ENCODE measurements at regions not wholly inside any gene's neighbourhood (a gene's known extent, or its start where the extent isn't known, plus 50 kb on each side); places are given as distances from the start of the nearest gene placed in this dataset.

DNA sequence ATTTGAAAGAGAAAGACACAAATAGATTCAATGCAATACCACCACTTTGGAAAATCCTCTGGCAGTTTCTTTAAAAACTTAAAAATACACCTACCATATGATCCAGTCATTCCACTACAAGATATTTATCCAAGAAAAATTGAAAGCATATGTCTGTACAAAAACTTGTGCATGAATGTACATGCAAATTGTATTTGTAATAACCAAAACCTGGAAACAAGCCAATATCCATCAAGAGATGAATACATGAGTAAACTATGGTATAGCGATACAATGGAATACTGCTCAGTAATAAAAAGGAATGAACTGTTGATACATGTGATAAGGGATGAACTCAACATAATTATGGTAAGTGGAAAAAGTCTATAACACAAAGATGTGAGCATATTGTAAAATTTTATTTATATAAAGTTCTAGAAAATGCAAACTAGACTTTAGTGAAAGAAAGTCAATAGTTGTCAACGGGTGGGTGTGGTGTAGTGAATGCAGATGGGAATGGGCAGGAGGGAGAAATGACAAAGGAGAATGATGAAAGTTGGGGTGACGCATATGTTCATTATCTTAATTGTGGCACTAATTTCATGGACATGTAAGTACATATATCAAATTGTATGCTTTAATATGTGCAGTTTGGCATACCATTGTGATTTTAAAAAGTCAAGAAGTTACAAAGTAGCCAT lies 347.5 kb downstream of the SAMD5 start:
- no peak for TF ChIP-seq POLR2A (IDR thresholded peaks at IDR 0.05; ENCODE audit: low read length)
- no peak for TF ChIP-seq GATA1 (IDR thresholded peaks at IDR 0.05; ENCODE audit: low read depth, low read length)
